ENCODE measurements at regions not wholly inside any gene's neighbourhood (a gene's known extent, or its start where the extent isn't known, plus 50 kb on each side); places are given as distances from the start of the nearest gene placed in this dataset.

DNA sequence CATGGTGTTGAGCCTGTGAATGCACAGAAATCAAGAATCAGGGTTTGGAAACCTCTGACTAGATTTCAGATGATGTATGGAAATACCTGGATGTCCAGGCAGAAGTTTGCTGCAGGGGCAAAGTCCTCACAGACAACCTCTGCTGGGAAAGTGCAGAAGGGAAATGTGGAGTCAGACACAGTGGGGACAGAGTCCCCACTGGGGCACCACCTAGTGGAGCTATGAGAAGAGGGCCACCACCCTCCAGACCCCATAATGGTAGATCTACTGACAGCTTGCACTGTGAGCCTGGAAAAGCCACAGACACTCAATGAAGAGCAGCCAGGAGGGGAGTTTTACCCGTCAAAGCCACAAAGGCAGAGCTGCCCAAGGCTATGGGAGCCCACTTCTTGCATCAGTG, 181.9 kb upstream of the SEMA6A start:
- TF ChIP-seq, protein P1, sequence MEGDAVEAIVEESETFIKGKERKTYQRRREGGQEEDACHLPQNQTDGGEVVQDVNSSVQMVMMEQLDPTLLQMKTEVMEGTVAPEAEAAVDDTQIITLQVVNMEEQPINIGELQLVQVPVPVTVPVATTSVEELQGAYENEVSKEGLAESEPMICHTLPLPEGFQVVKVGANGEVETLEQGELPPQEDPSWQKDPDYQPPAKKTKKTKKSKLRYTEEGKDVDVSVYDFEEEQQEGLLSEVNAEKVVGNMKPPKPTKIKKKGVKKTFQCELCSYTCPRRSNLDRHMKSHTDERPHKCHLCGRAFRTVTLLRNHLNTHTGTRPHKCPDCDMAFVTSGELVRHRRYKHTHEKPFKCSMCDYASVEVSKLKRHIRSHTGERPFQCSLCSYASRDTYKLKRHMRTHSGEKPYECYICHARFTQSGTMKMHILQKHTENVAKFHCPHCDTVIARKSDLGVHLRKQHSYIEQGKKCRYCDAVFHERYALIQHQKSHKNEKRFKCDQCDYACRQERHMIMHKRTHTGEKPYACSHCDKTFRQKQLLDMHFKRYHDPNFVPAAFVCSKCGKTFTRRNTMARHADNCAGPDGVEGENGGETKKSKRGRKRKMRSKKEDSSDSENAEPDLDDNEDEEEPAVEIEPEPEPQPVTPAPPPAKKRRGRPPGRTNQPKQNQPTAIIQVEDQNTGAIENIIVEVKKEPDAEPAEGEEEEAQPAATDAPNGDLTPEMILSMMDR (conservative IDR thresholded peaks at IDR 0.05 in 1 of 2, IDR thresholded peaks at IDR 0.05 in 1 of 2; ENCODE audit: extremely low read depth in 1 of 2, insufficient read depth in 1 of 2, low read depth in 1 of 2, low read length in 2 of 2): no peak
- no peak for TF ChIP-seq EZH2 (IDR thresholded peaks at IDR 0.05; ENCODE audit: borderline replicate concordance, low read length)

Measured in mammary epithelial cell (primary cell).